Left lung (tissue), 4 donors: ENCODE measurements at regions not wholly inside any gene's neighbourhood (a gene's known extent, or its start where the extent isn't known, plus 50 kb on each side); places are given as distances from the start of the nearest gene placed in this dataset.

Experiments used
- ATAC-seq: fragments of 200-7000 bp; cut with Tn5 transposase; one replicate; pipeline ENCODE4 v1.9.1; 2020; ENCODE audit warnings: moderate library complexity
- DNase-seq, 4 donors: peaks; one replicate each; pipeline ENCODE4 v3.0.0-alpha.2; 2013 to 2020
- H3K27ac ChIP-seq, 2 donors: fragments of 200-600 bp; sonication (generic) in 1 of 2; one replicate each; pipeline versions ENCODE4 v1.5.0 to v1.8.0; 2020 to 2021
- H3K27me3 ChIP-seq, 2 donors: fragments of 200-600 bp; sonication (generic) in 1 of 2; one replicate each; pipeline versions ENCODE4 v1.5.0 to v1.8.0; 2020 to 2021
- H3K36me3 ChIP-seq, 2 donors: fragments of 200-600 bp; sonication (generic) in 1 of 2; one replicate each; pipeline versions ENCODE4 v1.5.0 to v1.8.0; 2020 to 2021
- H3K4me1 ChIP-seq, 2 donors: fragments of 200-600 bp; one replicate each; pipeline ENCODE4 v1.8.0; 2021
- H3K4me3 ChIP-seq, 2 donors: fragments of 200-600 bp; sonication (generic) in 1 of 2; one replicate each; pipeline versions ENCODE4 v1.5.0 to v1.8.0; 2020 to 2021; ENCODE audit warnings: mild to moderate bottlenecking in 1 of 2
- H3K9me3 ChIP-seq, 2 donors: fragments of 200-600 bp; sonication (generic) in 1 of 2; one replicate each; pipeline versions ENCODE4 v1.5.0 to v1.8.0; 2020 to 2021
- intact Hi-C, 2 donors: fragments of 100-400 bp; cut with DNase I; formaldehyde crosslinking; loops; one replicate each; pipeline versions ENCODE4 v1.11.2 to v1.14.2; 2022
- TF ChIP-seq, protein P1 (sequence below), 2 donors: fragments of 200-600 bp; sonication (generic) in 1 of 2; IDR thresholded peaks; one replicate each; pipeline versions ENCODE4 v1.5.0 to v1.8.0; 2021; ENCODE audit warnings: antibody characterized with exemption in 2 of 2
- donor health status: DM: no; HTN: yes; CAD: no.
- donor health status: DM: no; HTN: no; CAD: no.

DNA sequence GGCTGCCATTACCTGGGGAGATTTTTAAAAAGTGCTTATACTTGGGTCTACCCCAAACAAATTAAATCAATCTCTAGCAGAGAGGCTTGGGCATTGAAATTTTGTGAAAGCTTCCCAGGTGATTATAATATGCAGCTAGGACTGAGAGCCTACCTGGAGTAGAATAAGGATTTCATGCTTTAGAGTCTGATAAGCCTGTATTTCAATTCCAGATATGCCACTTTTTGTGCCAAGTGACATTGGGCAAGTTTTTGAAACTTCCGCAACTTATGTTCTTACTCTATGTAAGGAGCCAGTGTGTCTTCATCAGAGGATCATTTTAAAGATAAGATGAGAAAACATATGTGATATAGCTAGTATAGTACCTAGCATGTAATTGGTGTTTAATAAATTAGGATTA, 159.8 kb upstream of the LRIG3 start:
- Histone ChIP-seq H3K4me3 (no peak overlapping the region), H3K9me3 (no peaks in the 10 kb centered on the region), H3K27me3 (no peaks in the 10 kb centered on the region), H3K36me3 (no peaks in the 10 kb centered on the region), H3K4me1 (no peaks in the 10 kb centered on the region), H3K27ac (peak overlapping the region in 1 of 2 donors; percentile 16)
- ATAC-seq = peak; percentile 55
- TF ChIP-seq, protein P1, sequence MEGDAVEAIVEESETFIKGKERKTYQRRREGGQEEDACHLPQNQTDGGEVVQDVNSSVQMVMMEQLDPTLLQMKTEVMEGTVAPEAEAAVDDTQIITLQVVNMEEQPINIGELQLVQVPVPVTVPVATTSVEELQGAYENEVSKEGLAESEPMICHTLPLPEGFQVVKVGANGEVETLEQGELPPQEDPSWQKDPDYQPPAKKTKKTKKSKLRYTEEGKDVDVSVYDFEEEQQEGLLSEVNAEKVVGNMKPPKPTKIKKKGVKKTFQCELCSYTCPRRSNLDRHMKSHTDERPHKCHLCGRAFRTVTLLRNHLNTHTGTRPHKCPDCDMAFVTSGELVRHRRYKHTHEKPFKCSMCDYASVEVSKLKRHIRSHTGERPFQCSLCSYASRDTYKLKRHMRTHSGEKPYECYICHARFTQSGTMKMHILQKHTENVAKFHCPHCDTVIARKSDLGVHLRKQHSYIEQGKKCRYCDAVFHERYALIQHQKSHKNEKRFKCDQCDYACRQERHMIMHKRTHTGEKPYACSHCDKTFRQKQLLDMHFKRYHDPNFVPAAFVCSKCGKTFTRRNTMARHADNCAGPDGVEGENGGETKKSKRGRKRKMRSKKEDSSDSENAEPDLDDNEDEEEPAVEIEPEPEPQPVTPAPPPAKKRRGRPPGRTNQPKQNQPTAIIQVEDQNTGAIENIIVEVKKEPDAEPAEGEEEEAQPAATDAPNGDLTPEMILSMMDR (IDR thresholded peaks at IDR 0.05) = no peak
- no peak for DNase-seq
- intact Hi-C loops = no loop called here

DNA sequence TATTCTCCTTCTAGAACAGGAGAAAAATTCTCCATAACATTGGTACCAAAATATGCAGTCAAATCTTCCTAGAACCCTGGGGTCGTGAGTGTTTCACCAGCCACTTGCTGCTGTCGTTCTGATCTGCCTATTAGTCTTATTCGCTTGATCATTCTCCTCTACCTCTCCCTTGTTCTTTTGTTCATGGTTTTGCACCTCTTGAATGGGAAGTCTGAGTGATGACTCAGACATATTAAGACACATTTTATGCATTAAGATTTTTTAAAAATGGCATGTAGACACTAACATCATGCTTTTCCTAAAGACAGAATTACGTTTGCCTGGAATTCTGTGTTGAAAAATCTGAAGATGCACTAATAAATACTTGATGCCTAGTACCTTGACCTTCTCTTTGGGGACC, 159.2 kb upstream of the LRIG3 start:
- no peaks in the 10 kb centered on the region for H3K36me3 ChIP-seq
- intact Hi-C loops = no loop called here
- no peaks in the 10 kb centered on the region for H3K27me3 ChIP-seq
- H3K27ac ChIP-seq = peak overlapping the region in 1 of 2 donors; percentile 16
- ATAC-seq (peak; percentile 49), DNase-seq (no peak)
- no peak overlapping the region for H3K4me3 ChIP-seq
- H3K4me1 ChIP-seq = no peaks in the 10 kb centered on the region
- TF ChIP-seq, protein P1 (IDR thresholded peaks at IDR 0.05) = no peak
- H3K9me3 ChIP-seq = no peaks in the 10 kb centered on the region

DNA sequence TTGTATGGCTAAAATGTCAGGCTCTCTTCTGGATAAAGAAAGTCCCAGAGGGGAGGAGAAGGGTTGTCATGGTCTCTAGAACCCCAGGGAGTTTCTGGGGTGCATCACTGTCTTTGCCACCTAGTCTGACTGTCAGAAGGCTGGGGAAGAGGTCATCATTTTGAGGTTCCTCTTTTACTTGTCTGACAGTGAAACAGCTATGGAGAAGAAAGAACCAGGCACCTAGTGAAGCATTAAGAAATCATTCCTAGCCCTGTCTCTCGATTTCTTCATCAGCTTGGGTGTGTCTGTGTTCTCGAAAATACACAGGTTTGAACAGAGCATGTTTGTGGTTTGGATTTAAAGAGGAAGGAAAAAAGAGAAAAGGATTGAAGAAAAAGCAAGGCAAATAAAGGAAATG, 158.7 kb upstream of the LRIG3 start:
- peak; percentile 75 for ATAC-seq
- intact Hi-C loops = no loop called here

DNA sequence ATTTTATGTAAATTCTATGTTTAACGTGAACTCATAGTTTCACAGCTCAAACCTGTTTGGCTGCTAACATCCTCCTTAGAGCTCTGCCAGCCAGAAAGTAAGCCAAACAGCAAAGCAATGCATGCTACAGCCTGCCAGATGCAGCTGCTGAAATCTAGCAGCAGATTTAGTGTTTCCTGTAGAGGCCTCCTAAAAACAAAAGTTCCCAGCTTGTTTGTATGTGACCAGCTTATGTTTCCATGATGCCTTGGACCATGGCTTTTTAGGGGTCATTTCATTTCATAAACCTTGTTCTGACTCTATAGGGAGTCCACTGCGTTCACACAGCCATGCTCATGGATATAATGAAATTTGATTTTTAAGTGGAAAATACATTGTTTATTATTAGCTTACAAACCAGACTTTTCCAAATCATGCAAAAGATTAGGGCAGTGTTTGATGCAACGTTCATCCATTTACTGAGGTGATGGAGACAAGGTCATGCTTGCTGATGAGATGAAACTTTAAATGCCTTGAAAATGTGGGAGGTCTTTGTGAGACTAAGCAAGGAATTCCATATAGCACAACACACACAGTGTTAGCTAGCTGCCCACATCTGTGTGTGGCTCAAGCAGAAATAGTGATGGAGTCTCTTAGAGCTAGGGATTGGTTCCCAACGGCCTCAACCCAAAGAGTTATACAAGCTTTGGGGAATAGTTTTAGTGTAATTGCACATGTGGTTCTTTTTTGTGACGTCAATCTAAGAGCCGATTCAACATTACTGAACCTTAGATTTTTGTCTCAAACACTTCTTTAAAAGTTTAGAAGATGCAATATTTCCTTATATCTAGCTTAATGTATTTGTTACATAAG, 157.5 kb upstream of the LRIG3 start:
- ATAC-seq (peak; percentile 39), DNase-seq (peak in 2 of 4 donors; percentile 68 to 79)
- H3K27ac ChIP-seq = no peak overlapping the region
- no peaks in the 10 kb centered on the region for H3K4me1 ChIP-seq
- H3K9me3 ChIP-seq = no peaks in the 10 kb centered on the region
- intact Hi-C loops = no loop called here
- TF ChIP-seq, protein P1 (IDR thresholded peaks at IDR 0.05) = no peak
- no peak overlapping the region for H3K4me3 ChIP-seq
- H3K27me3 ChIP-seq = no peaks in the 10 kb centered on the region
- H3K36me3 ChIP-seq = no peaks in the 10 kb centered on the region

More for the DNA sequence above, 158.7 kb upstream of the LRIG3 start:
- Histone ChIP-seq H3K4me3 (no peak overlapping the region), H3K27me3 (no peaks in the 10 kb centered on the region), H3K27ac (peak overlapping the region in 1 of 2 donors; percentile 21), H3K36me3 (no peaks in the 10 kb centered on the region), H3K9me3 (no peaks in the 10 kb centered on the region), H3K4me1 (no peaks in the 10 kb centered on the region)
- TF ChIP-seq, protein P1 (IDR thresholded peaks at IDR 0.05) = no peak
- DNase-seq = no peak

DNA sequence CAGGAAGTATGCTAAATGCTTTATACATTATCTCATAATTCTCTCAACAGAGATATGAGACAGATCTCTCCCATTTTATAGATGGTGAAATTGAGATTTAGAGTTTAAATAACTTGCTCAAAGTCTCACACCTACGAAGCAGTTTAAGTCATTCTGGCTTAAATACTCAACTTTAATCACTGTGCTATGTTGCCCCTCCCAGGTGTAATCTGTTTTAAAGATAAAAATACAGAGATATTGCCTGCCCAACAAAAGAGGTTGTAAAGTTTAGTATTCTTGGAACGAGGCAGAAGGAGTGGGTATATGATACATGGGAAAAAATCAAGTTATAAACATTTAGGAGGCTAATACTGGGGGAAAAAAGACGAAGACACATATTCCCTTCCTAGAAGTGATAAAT, 156.8 kb upstream of the LRIG3 start:
- no peak for ATAC-seq
- Histone ChIP-seq H3K4me3 (no peak overlapping the region), H3K4me1 (no peaks in the 10 kb centered on the region), H3K27ac (no peak overlapping the region), H3K36me3 (no peaks in the 10 kb centered on the region), H3K27me3 (no peaks in the 10 kb centered on the region), H3K9me3 (no peaks in the 10 kb centered on the region)
- DNase-seq = no peak
- TF ChIP-seq, protein P1 (IDR thresholded peaks at IDR 0.05) = no peak
- intact Hi-C loops = no loop called here
